Cardiac muscle cell (in vitro differentiated cells and primary cell): ENCODE measurements at regions not wholly inside any gene's neighbourhood (a gene's known extent, or its start where the extent isn't known, plus 50 kb on each side); places are given as distances from the start of the nearest gene placed in this dataset.

Source experiments
- DNase-seq, 2 donors: peaks; one replicate each; pipeline versions ENCODE4 v3.0.0 to v3.0.0-alpha.2; 2010 to 2017; ENCODE audit warnings: low read depth in 1 of 2, low spot score in 1 of 2
- H3K27ac ChIP-seq: fragments of 200-600 bp; sonication (generic); 2 replicates; pipeline ENCODE4 v1.5.1; 2016
- H3K27me3 ChIP-seq: fragments of 200-600 bp; sonication (generic); 2 replicates; pipeline ENCODE4 v1.6.0; 2016; ENCODE audit warnings: control low read depth
- H3K36me3 ChIP-seq: fragments of 200-600 bp; sonication (generic); 2 replicates; pipeline ENCODE4 v1.5.1; 2016; ENCODE audit warnings: control low read depth
- H3K4me1 ChIP-seq: fragments of 200-600 bp; sonication (generic); 2 replicates; pipeline ENCODE4 v1.8.1; 2017; ENCODE audit warnings: low read depth, mild to moderate bottlenecking, mixed run types
- H3K4me3 ChIP-seq: fragments of 200-600 bp; sonication (generic); 2 replicates; pipeline ENCODE4 v1.5.1; 2016; ENCODE audit warnings: mild to moderate bottlenecking
- H3K9me3 ChIP-seq: fragments of 200-600 bp; sonication (generic); 2 replicates; pipeline ENCODE4 v1.5.1; 2017; ENCODE audit warnings: low read depth, mild to moderate bottlenecking, control low read depth
- TF ChIP-seq, protein P1 (sequence below): IDR thresholded peaks from 2 replicates; pipeline ENCODE4 v1.5.1; 2012; ENCODE audit warnings: low read depth, mild to moderate bottlenecking, low read length

GRCh38 chr4:81348778-81349094 lies 123.0 kb downstream of the RASGEF1B start:
- Histone ChIP-seq H3K36me3 (no peaks in the 10 kb centered on the region), H3K27ac (no peak overlapping the region), H3K4me1 (no peaks in the 10 kb centered on the region), H3K9me3 (no peaks in the 10 kb centered on the region), H3K4me3 (no peak overlapping the region), H3K27me3 (no peaks in the 10 kb centered on the region)
- DNase-seq, result no peak
- TF ChIP-seq, protein P1, sequence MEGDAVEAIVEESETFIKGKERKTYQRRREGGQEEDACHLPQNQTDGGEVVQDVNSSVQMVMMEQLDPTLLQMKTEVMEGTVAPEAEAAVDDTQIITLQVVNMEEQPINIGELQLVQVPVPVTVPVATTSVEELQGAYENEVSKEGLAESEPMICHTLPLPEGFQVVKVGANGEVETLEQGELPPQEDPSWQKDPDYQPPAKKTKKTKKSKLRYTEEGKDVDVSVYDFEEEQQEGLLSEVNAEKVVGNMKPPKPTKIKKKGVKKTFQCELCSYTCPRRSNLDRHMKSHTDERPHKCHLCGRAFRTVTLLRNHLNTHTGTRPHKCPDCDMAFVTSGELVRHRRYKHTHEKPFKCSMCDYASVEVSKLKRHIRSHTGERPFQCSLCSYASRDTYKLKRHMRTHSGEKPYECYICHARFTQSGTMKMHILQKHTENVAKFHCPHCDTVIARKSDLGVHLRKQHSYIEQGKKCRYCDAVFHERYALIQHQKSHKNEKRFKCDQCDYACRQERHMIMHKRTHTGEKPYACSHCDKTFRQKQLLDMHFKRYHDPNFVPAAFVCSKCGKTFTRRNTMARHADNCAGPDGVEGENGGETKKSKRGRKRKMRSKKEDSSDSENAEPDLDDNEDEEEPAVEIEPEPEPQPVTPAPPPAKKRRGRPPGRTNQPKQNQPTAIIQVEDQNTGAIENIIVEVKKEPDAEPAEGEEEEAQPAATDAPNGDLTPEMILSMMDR, result no peak

- H3K36me3 ChIP-seq, result no peaks in the 10 kb centered on the region
- TF ChIP-seq, protein P1, result no peak
- DNase-seq, result no peak
- no peaks in the 10 kb centered on the region for H3K4me1 ChIP-seq
- H3K9me3 ChIP-seq, result no peaks in the 10 kb centered on the region
- no peak overlapping the region for H3K27ac ChIP-seq
- no peaks in the 10 kb centered on the region for H3K27me3 ChIP-seq
- H3K4me3 ChIP-seq, result no peak overlapping the region
Measured at GRCh38 chr4:81348086-81348777, 123.5 kb downstream of the RASGEF1B start.

DNA sequence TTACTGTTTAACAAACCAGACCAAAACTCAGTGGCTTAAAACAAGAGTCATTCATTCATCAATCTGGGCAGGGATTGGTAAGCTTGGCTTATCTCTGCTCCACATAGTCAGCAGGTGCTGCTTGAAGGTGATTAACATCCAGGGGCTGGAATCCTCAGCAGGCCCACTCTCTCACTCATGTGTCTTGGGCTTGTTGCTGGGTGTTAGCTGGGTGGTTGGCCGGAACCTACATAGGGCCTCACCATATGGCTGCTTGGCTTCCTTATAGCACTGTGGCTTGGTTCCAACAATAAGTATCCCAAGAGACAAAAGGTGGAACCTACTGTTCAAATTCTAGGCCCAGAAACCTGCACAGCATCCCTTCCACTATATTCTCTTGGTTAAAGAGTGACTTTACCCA lies 125.0 kb downstream of the RASGEF1B start:
- TF ChIP-seq, protein P1, result no peak
- H3K9me3 ChIP-seq, result no peaks in the 10 kb centered on the region
- H3K4me1 ChIP-seq, result no peaks in the 10 kb centered on the region
- no peak for DNase-seq
- no peaks in the 10 kb centered on the region for H3K27me3 ChIP-seq
- H3K4me3 ChIP-seq, result no peak overlapping the region
- no peak overlapping the region for H3K27ac ChIP-seq
- no peaks in the 10 kb centered on the region for H3K36me3 ChIP-seq

- DNase-seq, result no peak
- Histone ChIP-seq H3K9me3 (no peaks in the 10 kb centered on the region), H3K4me1 (no peaks in the 10 kb centered on the region), H3K4me3 (no peak overlapping the region), H3K27me3 (no peaks in the 10 kb centered on the region), H3K27ac (no peak overlapping the region), H3K36me3 (no peaks in the 10 kb centered on the region)
- TF ChIP-seq, protein P1, result no peak
Measured at GRCh38 chr4:81343536-81343935, 128.2 kb downstream of the RASGEF1B start.

GRCh38 chr4:81343046-81343445 lies 128.0 kb upstream of the PRKG2 start:
- Histone ChIP-seq H3K4me3 (no peak overlapping the region), H3K27ac (no peak overlapping the region), H3K4me1 (no peaks in the 10 kb centered on the region), H3K36me3 (no peaks in the 10 kb centered on the region), H3K9me3 (no peaks in the 10 kb centered on the region), H3K27me3 (no peaks in the 10 kb centered on the region)
- no peak for DNase-seq
- TF ChIP-seq, protein P1, result no peak

DNA sequence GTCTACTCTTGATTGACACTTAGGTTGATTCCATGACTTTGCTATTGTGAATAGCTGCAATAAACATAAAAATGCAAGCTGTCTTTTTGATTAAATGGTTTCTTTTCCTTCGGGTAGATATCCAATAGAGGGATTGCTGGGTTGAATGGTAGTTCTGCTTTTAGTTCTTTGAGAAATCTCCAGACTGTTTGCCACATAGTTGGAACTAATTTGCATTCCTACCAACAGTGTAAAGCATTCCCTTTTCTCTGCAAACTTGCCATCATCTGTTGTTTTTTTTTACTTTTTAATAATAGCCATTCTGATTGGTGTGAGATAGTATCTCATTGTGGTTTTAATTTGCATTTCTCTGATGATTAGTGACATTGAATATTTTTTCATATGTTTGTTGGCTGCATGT lies 122.2 kb upstream of the PRKG2 start:
- Histone ChIP-seq H3K36me3 (no peaks in the 10 kb centered on the region), H3K4me1 (no peaks in the 10 kb centered on the region), H3K9me3 (no peaks in the 10 kb centered on the region), H3K27ac (no peak overlapping the region), H3K4me3 (no peak overlapping the region), H3K27me3 (no peaks in the 10 kb centered on the region)
- no peak for DNase-seq
- TF ChIP-seq, protein P1, result no peak
